Left kidney (tissue), 1 donor: ENCODE measurements at regions not wholly inside any gene's neighbourhood (a gene's known extent, or its start where the extent isn't known, plus 50 kb on each side); places are given as distances from the start of the nearest gene placed in this dataset.

ENCODE experiments used
- DNase-seq: peaks from one replicate; pipeline ENCODE4 v3.0.0-alpha.2; 2013

DNA sequence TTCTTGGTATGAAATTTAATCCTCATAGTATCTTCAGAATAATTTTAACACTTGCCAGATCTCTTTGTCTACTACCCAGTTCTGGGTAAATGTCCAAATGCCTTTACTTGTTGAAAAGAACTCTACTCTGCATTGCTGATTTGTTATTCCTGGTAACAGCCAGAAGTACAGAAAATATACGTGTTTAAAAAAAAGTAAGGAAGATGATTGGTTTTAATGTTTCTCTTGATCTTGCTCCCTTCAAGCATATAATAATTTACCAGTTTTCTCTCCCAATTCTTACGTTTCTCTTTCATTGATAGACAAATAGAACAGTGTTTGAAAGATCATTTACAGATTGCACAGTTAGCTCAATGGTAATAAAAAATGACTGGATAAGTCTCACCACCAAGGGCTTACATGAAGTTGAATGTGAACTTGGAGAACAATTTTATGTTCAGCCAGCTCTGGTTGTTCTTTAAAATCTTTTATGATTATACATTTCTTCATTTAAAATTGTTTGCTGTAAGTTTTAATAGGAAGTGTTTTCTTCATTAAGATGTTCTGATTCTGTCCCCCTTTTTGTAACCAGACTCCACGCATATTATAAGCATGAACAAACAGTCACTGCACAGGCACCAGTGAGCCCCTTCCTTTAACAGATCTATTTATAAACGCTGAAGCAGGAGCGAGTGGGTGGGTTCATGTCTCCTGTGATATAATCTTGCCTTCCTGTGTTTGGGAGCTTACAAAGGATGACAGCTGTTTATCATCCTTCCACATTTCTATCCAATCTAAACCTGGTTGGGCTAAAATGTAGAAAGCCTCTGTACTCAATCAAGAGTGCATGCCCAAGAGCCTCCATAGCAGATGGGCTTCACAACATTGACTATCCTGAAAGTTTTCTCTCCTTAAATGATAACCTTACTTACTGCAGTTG is 299.5 kb downstream of the PRL start:
- DNase-seq = no peak

DNA sequence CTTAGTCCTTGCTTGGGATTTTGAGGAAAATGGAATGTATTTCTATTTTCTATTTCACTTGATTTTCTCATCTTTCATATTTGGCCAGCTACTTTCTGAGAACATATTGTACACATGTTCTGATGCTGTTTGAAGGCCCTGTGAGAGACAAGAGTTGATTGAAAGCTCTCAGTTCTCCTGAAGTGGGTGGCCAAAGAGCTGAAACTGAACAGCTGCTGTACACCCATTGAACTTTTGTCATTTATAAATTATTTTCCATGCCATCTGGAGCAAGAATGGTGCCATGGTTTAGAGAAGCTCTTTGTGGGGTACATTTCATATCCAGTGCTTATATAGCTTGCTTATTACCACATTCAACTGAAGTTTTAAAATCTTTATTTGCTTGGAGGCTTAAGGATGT is 298.3 kb downstream of the PRL start:
- no peak for DNase-seq

- DNase-seq = no peak
Observed at GRCh38 chr6:21999012-21999528, 297.8 kb downstream of the PRL start.

DNA sequence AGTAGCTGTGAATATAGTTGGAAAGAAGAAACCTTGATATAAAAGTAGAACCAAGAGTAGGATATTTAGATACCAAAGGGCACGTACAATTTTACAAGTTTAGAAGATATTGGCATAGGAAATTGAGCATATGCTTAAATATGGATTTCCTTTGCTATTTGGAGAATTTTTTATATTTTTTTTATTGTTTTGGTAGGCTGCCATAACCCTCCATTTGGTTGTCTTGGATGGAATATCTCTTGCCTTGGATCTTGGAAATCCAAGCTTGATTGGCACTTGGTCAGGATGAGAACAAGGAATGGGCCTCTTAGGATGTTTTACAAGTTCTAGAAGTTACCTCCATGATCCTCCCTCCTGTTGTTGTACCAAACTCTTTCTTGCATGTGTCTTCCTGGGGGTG is 297.1 kb downstream of the PRL start:
- DNase-seq = no peak

DNA sequence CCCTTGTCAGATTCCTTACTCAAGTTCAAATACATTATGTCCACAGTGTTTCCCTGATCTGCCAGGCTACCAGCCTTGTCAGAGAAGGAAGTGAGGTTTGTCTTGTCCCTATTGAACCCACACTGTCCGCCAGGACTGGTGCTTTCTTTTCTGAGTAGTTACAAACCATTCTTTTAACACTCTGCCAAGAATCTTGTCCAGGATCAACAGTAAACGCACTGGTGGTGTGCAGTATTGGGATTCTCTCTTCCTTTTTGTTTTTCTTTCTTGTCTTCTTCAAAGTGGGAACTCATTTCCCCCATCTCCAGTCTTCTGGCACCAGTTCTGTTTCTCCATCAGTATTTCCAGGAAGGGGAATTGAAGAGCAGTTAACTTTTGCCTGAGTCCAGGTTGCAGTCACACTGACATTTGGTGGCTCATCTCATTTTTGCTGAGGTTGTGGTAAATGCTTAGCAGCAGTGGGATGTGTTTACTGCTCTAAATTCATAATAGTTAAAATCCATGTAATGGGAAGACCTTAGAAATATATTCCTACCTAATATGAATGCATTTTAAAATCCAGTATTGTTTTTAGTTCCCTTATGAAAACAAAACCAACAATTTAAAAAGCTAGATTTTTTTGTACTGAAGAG is 295.3 kb downstream of the PRL start:
- no peak for DNase-seq

GRCh38 chr6:22003287-22003686 is 293.5 kb downstream of the PRL start:
- no peak for DNase-seq

DNA sequence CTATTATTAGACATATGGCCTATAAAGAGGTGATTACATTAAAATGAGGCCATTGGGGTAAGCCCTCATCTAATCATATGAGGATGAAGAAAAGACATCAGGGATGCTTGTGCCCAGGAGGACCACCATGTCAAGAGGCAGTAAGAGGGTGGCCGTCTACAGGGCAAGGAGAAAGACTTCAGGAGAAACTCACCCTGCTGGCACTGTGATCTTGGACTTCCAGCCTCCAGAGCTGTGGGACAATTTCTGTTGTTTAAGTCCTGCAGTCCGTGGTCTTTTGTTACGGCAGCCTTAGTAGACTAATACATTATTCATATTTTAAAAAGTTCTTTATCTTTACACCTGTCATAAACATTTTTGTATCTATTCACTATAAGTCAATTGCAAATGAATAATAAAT is 290.0 kb downstream of the PRL start:
- DNase-seq = no peak

- DNase-seq = no peak
Observed at GRCh38 chr6:22007469-22007868, 289.4 kb downstream of the PRL start.

- no peak for DNase-seq
Observed at GRCh38 chr6:22008248-22008836, 288.5 kb downstream of the PRL start.

DNA sequence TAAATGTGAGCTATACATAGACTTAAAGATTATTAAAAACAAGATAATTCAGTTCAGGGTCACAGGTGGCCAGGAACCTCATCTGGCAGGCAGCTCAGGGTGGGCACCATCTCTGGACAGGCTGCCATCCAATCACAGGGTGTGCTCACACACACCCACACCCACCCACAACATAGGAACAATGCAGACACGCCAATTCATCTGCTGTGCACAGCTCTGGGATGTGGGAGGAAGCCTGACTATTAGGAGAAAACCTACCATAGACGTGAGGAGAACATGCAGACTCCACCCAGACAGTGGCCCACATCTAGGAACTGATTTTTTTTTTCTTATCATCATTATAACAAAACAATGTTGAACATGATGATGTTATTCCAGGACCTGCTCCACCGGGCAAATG is 286.7 kb downstream of the PRL start:
- DNase-seq = no peak

- no peak for DNase-seq
Observed at GRCh38 chr6:22015216-22015615, 281.6 kb downstream of the PRL start.

DNA sequence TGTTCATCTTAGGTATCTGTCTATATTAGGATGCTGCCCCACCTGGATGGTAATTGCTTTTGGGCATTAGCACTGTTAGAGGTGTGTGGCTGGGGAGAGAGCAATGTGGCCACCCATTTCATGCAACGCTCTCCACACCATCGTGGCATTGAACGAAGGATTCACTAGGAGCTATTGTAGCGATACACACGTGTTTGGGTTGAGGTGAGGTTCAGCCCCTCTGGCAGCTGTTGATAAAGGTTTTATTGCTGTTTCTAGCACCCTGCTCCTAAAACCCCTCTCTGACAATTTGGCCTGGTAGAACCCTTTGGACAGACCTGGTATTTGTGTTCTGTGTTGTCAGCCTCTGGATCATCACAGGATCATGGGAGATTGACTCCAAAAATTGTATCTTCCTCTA is 280.9 kb downstream of the PRL start:
- DNase-seq = no peak

GRCh38 chr6:22017272-22017671 is 279.6 kb downstream of the PRL start:
- DNase-seq = no peak

GRCh38 chr6:22017766-22018165 is 279.1 kb downstream of the PRL start:
- DNase-seq = no peak

- DNase-seq = no peak
Observed at GRCh38 chr6:22019857-22020256, 277.0 kb downstream of the PRL start.

- no peak for DNase-seq
Observed at GRCh38 chr6:22020299-22021003, 276.4 kb downstream of the PRL start.

DNA sequence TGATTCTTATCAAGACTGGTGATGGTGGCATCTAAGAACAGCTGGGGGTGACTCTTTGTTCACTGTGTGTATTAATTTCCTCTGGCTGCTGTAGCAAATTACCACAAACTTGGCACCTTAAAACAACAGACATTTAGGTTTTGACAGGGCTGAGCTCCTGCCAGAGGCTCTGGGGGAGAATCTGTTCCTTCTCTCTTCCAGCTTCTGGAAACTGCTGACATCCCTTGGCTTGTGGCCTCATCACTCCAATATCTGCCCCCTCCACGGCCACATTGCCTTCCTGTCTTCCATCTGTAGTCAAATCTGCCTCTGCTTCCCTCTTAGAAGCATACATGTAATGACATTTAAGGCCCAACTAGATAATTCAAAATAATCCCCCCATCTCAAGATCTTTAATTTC is 274.9 kb downstream of the PRL start:
- no peak for DNase-seq

DNA sequence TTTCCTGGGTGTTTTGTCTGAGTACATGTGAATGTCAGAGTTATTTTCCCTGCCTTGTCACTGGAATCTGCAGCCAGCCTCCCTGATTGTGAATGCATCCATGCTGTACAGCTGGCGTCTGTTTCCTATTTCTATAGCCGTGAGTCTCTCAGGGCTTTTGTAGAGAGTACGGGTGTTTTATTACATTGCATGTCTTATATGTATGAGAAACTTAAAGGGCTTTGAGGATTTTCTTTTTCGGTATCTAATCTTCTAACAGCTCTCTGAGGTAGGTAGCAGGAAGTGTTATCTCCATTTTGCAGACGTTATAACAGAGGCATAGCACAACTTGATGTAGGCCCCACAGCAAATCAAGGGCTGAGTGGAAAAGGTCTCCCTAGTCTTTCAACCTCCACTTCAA is 272.9 kb downstream of the PRL start:
- DNase-seq = no peak

DNA sequence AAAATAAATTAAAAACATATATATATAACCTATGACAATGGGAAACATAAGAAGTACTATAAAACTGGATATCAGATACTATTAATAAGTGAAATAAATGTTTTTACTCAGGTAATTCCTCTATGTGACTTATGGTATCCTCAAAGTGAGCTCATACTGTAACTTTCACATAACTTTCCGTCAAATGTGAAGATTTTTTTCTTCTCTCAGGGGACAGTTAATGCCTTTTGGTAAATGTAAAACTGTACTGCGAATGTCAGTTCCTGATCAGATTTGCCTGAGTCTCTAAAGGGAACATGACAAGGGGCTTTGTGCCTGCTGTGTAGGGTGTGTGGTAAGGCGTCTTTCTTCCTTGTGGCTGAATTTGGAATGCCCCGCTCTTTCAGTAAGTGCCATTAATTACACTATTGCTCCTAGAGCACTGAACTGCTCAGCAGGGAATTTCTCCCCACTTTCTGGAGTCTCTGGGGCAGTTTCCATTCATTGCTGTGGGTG is 271.8 kb downstream of the PRL start:
- DNase-seq = no peak

- no peak for DNase-seq
Observed at GRCh38 chr6:22025468-22026163, 271.2 kb downstream of the PRL start.

GRCh38 chr6:22026164-22026678 is 270.6 kb downstream of the PRL start:
- DNase-seq = no peak
